Skeletal muscle tissue (tissue), 3 donors: ENCODE measurements at regions not wholly inside any gene's neighbourhood (a gene's known extent, or its start where the extent isn't known, plus 50 kb on each side); places are given as distances from the start of the nearest gene placed in this dataset.

Source experiments
- H3K27ac ChIP-seq: one replicate; pipeline ENCODE4 v1.7.0; 2013; ENCODE audit warnings: mild to moderate bottlenecking, low read depth, low read length, inconsistent platforms
- H3K27me3 ChIP-seq, 3 donors: one replicate each; pipeline ENCODE4 v1.7.0; 2013; ENCODE audit warnings: low read length in 3 of 3; ENCODE audit not compliant: control insufficient read depth in 3 of 3, insufficient read depth in 3 of 3
- H3K36me3 ChIP-seq, 3 donors: one replicate each; pipeline ENCODE4 v1.7.0; 2013; ENCODE audit warnings: low read length in 3 of 3; ENCODE audit not compliant: control insufficient read depth in 3 of 3, insufficient read depth in 3 of 3
- H3K4me1 ChIP-seq, 3 donors: one replicate each; pipeline ENCODE4 v1.7.0; 2013; ENCODE audit warnings: low read length in 3 of 3, mild to moderate bottlenecking in 3 of 3; ENCODE audit not compliant: control insufficient read depth in 3 of 3, insufficient read depth in 3 of 3
- H3K4me3 ChIP-seq, 3 donors: one replicate each; pipeline ENCODE4 v1.7.0; 2013; ENCODE audit warnings: low read length in 3 of 3
- H3K9ac ChIP-seq, 3 donors: one replicate each; pipeline ENCODE4 v1.7.0; 2013; ENCODE audit warnings: low read length in 3 of 3, mild to moderate bottlenecking in 3 of 3, moderate library complexity in 2 of 3, low read depth in 1 of 3
- H3K9me3 ChIP-seq, 3 donors: one replicate each; pipeline ENCODE4 v1.7.0; 2013; ENCODE audit warnings: low read length in 3 of 3; ENCODE audit not compliant: control insufficient read depth in 3 of 3
- donor health status: Osteomylitis.

DNA sequence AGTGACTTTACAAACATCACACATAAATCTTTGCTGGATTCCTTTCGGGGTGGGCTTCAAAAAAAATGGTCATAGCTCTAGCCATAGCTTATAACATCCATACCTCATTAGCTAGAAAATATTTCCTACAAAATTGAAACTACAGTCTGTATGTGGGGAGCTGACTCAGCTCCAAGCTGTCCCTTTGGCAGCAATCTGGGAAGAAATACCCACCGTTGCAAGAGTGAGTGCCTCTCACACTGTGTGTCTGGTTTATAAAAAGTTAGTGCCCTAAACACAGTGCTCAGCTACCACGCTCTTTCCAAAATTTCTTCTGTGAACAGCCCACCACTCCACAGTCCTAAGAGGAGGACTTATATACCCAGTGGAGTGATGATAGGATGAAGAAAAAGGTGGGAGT, 170.1 kb downstream of the RBM43 start:
- Histone ChIP-seq H3K36me3 (no peaks in the 10 kb centered on the region), H3K9me3 (no peaks in the 10 kb centered on the region), H3K4me3 (no peak overlapping the region), H3K27ac (no peak overlapping the region), H3K4me1 (no peaks in the 10 kb centered on the region), H3K27me3 (no peaks in the 10 kb centered on the region), H3K9ac (no peak overlapping the region)

DNA sequence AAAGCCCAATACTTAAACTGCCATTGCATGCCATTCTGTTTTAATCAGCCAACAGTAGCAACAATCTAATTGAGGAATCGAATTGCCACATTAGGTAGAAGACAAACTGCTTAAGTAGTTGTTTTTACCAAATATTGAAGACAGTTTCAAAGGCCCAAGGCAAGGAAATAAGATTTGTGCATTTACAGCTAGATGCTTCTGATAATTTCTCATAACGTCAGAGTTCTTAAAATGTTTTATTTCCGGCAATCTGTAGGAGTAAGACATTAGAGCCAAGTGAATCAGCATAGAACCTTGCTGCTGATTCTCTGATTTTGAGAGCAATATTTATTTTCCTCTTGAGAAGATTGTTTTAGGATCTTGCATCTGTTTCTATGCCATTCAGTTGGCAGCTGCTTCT, 174.3 kb downstream of the RBM43 start:
- H3K27ac ChIP-seq = no peak overlapping the region
- H3K36me3 ChIP-seq = no peaks in the 10 kb centered on the region
- no peak overlapping the region for H3K4me3 ChIP-seq
- no peak overlapping the region for H3K9ac ChIP-seq
- no peaks in the 10 kb centered on the region for H3K9me3 ChIP-seq
- H3K27me3 ChIP-seq = no peaks in the 10 kb centered on the region
- H3K4me1 ChIP-seq = no peaks in the 10 kb centered on the region

DNA sequence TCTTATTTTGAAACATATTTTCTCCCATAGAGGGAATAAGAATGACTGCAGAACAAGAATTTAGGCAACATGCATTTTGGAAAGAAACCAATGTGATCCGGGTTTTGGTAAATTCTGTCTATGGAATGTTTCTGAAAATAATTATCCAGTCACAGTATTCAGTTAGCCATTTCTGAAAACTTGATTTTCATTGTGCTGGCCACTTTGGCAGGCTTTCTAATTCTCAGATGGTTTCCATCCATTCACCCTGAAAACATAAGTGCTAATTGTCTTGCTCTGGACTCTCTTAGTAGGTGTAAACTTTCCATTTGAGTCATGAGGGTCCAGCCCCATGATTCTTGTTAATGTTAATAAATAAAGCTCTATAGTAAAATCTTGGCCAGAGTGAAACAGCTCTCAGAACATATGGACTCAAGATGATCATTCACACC, 176.5 kb downstream of the RBM43 start:
- H3K9ac ChIP-seq = no peak overlapping the region
- H3K36me3 ChIP-seq = no peaks in the 10 kb centered on the region
- no peak overlapping the region for H3K27ac ChIP-seq
- no peaks in the 10 kb centered on the region for H3K9me3 ChIP-seq
- no peaks in the 10 kb centered on the region for H3K27me3 ChIP-seq
- H3K4me3 ChIP-seq = no peak overlapping the region
- H3K4me1 ChIP-seq = no peaks in the 10 kb centered on the region

DNA sequence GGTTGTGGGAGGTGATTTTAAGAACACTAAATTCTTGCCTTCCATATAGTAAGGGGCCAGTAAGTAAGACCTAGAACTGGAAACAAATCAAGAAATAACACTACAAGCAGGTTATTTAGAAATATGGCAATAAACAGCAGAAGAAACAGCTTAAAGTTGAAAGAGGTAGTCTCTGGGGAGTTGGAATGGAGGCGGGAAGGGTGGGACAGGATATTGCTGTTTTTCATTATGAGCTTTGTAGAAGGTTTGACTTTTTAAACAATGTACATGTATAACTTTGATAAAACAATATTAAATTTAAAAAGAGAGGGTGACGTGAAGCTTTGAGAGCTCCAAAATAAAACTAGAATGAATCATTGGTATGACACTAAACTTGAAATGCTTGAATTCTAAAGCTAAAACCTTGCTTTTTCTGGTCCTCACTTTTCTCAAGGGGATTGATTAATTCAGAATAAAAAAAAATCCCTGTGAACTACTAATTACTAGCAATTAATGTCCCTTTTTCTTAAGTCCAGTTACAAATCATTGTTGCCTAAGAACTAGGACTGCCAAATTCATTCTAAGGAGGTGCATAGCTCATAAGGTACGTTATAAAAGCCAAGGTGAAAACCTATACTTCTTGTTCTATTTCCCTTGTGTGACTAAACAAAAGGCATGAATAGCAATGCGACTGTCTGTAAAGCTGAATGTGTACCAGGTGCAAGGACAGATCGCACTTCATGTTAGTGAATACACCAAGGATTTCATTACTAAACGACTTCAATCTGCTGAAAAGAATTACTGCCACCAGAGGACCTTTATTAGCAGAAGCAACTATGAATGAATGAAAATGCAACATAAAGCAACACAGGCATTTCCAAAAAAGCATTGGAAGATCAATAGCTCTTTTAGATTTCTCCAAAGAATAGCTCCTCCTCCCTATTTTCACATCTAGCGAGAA, 177.5 kb downstream of the RBM43 start:
- H3K4me3 ChIP-seq = no peak overlapping the region
- H3K36me3 ChIP-seq = no peaks in the 10 kb centered on the region
- no peaks in the 10 kb centered on the region for H3K27me3 ChIP-seq
- no peak overlapping the region for H3K27ac ChIP-seq
- H3K9ac ChIP-seq = no peak overlapping the region
- H3K9me3 ChIP-seq = no peaks in the 10 kb centered on the region
- no peaks in the 10 kb centered on the region for H3K4me1 ChIP-seq

DNA sequence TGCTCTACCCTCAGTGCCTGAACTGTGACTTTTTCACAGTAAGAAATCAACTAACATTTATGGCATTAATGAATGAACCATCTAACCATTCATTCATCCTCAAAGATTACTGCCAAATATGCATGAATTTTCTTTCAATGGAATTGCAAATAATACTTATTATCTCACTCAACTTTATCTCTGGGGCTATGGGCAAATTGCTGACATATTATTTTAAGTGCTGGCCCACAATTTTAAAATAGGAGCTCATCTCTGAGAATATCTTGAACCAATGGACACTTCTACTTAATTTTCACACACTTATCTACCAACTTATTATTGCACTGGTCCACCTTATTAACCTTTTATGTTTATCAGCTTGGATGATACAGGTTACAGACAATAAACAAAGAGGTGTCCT, 182.8 kb downstream of the RBM43 start:
- Histone ChIP-seq H3K4me3 (no peak overlapping the region), H3K9ac (no peak overlapping the region), H3K9me3 (no peaks in the 10 kb centered on the region), H3K36me3 (no peaks in the 10 kb centered on the region), H3K27ac (no peak overlapping the region), H3K4me1 (no peaks in the 10 kb centered on the region), H3K27me3 (no peaks in the 10 kb centered on the region)

DNA sequence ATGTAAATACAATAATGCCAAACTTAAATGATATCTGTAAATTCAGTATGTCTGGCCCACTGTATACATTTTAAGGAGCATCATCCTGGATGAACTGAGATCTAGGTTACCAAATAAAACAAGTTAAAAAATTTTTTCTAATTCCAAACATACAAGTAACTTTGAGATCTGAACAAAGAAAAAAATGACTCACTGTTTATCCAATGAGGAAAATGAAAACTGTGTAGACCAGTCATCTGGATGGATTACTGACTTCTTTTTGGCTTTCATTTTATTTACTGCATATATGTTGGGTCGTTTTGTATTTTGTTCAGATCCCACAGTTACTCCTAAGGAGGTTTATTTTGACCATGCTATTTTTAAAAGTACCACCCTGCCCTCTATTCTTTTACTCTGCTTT, 189.8 kb downstream of the RBM43 start:
- H3K9ac ChIP-seq = no peak overlapping the region
- H3K27me3 ChIP-seq = no peaks in the 10 kb centered on the region
- H3K9me3 ChIP-seq = no peaks in the 10 kb centered on the region
- H3K36me3 ChIP-seq = no peaks in the 10 kb centered on the region
- no peak overlapping the region for H3K4me3 ChIP-seq
- no peak overlapping the region for H3K27ac ChIP-seq
- H3K4me1 ChIP-seq = no peaks in the 10 kb centered on the region

DNA sequence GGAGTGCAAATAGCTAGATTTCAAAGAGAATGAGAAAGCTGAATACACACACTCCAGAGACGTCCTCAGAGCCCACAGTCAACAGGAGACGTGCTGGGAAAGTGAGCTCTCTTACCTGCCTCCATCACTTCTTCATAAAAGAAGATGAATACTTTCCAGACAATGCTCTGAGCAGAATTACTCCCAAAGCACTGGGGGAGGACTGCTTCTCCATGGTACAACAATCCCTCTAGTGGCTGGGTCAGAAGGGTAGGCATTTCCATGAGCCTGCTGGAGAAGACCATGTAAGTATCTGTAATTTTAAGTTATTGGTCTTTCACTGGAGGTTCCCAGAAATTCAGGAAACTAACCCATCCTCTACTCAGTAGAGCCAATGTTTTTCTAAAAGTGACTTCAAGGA, 190.3 kb downstream of the RBM43 start:
- Histone ChIP-seq H3K9me3 (no peaks in the 10 kb centered on the region), H3K9ac (no peak overlapping the region), H3K27me3 (no peaks in the 10 kb centered on the region), H3K27ac (no peak overlapping the region), H3K4me1 (no peaks in the 10 kb centered on the region), H3K4me3 (no peak overlapping the region), H3K36me3 (no peaks in the 10 kb centered on the region)

DNA sequence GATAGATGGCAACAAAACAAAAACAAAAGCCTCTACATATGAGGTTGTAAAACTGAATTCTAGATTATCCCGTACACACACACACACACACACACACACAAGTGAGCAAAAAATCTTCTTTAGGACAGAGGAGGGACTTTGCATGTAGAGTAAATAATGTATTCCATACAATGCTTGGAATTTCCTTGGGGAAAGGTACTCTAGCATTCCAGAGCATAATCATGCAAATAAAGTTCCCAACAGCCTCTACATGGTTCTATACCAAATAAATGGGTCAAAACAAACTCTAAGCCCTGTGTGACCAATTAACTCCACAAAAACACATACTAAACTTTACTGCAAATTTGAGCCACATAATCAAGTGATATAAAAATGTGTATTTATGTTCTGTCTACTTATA, 191.4 kb downstream of the RBM43 start:
- Histone ChIP-seq H3K9me3 (no peaks in the 10 kb centered on the region), H3K9ac (no peak overlapping the region), H3K4me1 (no peaks in the 10 kb centered on the region), H3K27me3 (no peaks in the 10 kb centered on the region), H3K27ac (no peak overlapping the region), H3K36me3 (no peaks in the 10 kb centered on the region), H3K4me3 (no peak overlapping the region)

DNA sequence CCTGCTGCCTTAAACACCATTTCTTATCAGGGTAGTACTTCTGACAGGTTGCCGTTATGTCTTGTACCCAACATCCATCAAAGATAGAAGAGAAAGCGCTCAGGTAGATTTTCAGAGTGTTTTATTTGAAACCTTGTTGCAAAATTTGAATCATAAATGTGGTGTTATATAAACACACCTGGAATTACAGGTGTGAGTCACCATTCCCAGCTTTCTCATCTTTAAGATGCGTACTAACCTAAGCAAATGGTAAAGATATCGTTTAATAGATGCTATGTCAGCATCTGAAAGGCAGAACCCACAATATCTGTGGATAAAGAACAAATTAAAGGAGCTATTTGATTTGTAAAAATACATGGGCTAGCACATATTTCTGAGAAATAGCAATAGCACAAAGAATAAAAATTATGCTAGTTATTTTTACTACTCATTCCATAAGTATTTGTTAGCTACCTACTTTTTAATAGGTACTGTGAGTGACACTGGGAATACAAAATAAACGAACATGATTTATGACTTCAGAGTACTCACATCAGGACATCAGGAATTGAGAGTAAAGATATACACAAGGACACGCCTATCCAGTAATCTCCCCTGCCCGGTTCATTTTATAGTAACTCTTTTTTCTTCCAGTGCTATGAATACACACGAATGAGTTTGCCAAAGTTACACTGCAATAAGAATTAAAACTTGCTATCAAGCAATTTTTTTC, 193.8 kb downstream of the RBM43 start:
- no peak overlapping the region for H3K9ac ChIP-seq
- H3K27me3 ChIP-seq = no peaks in the 10 kb centered on the region
- no peak overlapping the region for H3K4me3 ChIP-seq
- no peaks in the 10 kb centered on the region for H3K9me3 ChIP-seq
- H3K4me1 ChIP-seq = no peaks in the 10 kb centered on the region
- H3K27ac ChIP-seq = no peak overlapping the region
- H3K36me3 ChIP-seq = no peaks in the 10 kb centered on the region

DNA sequence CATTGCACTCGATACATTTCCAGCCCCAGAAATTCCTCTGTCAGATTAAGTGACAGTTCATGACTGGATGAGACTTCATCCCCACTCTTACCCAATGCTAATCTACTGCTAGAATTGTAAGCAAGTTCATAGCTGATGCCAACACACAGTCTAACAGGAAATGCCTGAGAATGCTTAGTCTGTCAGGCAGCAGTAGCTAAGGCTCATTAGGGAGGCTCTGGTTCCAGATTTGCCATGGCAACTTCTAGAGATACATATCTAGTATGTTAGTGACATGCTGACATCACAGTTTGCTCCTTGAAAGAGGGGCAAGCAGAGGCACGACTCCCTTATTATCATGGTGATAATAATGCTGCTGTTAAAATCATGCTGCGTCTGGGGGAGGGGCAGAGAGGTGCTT, 198.4 kb downstream of the RBM43 start:
- Histone ChIP-seq H3K9me3 (no peaks in the 10 kb centered on the region), H3K4me3 (no peak overlapping the region), H3K27ac (no peak overlapping the region), H3K4me1 (no peaks in the 10 kb centered on the region), H3K36me3 (no peaks in the 10 kb centered on the region), H3K27me3 (no peaks in the 10 kb centered on the region), H3K9ac (no peak overlapping the region)
